ENCODE measurements at regions not wholly inside any gene's neighbourhood (a gene's known extent, or its start where the extent isn't known, plus 50 kb on each side); places are given as distances from the start of the nearest gene placed in this dataset.

DNA sequence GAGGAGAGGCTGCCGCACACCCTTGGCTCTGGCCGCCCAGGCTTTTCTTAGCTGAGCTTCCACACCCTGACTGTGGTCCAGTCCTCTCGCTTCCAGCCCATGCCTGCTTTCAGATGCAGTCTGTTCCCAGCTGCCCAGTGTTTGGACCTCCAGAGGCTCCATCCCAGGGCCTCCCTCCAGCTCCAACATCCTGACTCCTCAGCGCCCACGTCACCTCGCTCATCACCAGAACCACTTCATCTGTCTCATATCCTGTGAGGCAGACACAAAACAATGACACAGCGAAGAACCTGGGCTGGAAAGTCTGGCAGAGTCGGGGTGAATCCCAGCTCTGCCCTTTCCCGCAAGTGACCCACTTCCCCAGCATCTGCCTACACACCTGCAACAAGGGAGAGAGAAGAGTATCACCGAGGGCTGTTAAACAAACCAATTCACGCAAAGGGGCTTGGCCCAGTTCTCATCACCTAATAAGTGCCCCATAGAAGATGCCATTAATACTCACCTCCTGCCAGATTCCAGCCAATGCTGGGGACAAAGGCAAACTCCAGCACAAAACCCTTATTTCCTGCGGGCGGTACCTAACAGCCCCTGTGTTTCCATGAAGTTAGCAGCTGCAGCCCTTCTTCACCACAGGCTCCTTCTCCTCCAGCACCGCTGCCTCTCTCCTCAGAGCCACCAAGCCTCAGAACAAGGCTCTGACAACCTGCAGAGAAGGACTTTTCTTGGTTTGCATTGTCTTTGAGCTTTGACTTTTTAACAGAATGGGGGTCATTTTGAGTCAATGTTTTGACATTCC, 133.4 kb upstream of the CDH4 start:
- TF ChIP-seq ZFP30 (CRISPR knock-in tag; IDR thresholded peaks at IDR 0.05) (no peak), OSR1 (CRISPR knock-in tag; IDR thresholded peaks at IDR 0.05) (no peak), ISL1 (CRISPR knock-in tag; IDR thresholded peaks at IDR 0.05) (no peak), ZFP3 (CRISPR knock-in tag; IDR thresholded peaks at IDR 0.05) (no peak), TSHZ2 (CRISPR knock-in tag; IDR thresholded peaks at IDR 0.05) (no peak), ZNF70 (CRISPR knock-in tag; IDR thresholded peaks at IDR 0.05) (no peak), CREB5 (CRISPR knock-in tag; IDR thresholded peaks at IDR 0.05; ENCODE audit: low read depth) (no peak), PATZ1 (CRISPR knock-in tag; IDR thresholded peaks at IDR 0.05; ENCODE audit: borderline replicate concordance) (no peak), TOX (CRISPR knock-in tag; IDR thresholded peaks at IDR 0.05; ENCODE audit: borderline replicate concordance) (no peak), BACH2 (CRISPR knock-in tag; IDR thresholded peaks at IDR 0.05; ENCODE audit: borderline replicate concordance) (no peak), RARB (CRISPR knock-in tag; IDR thresholded peaks at IDR 0.05) (no peak), ARNTL (CRISPR knock-in tag; IDR thresholded peaks at IDR 0.05; ENCODE audit: borderline replicate concordance, low read depth) (no peak), ESRRG (CRISPR knock-in tag; IDR thresholded peaks at IDR 0.05) (no peak)
